ENCODE measurements at regions not wholly inside any gene's neighbourhood (a gene's known extent, or its start where the extent isn't known, plus 50 kb on each side); places are given as distances from the start of the nearest gene placed in this dataset.

- TF ChIP-seq GPBP1L1 (CRISPR knock-in tag; IDR thresholded peaks at IDR 0.05): no peak
- TF ChIP-seq KDM6A (CRISPR knock-in tag; IDR thresholded peaks at IDR 0.05; ENCODE audit: low read depth): no peak
- TF ChIP-seq GATAD2A (CRISPR knock-in tag; IDR thresholded peaks at IDR 0.05): peak; percentile 40; the same call in 1 of the 2 replicates
- TF ChIP-seq XBP1 (CRISPR knock-in tag; IDR thresholded peaks at IDR 0.05): no peak
- TF ChIP-seq RBFOX2 (IDR thresholded peaks at IDR 0.05; ENCODE audit: low read depth, low read length): no peak
- TF ChIP-seq ZNF468 (CRISPR knock-in tag; IDR thresholded peaks at IDR 0.05): no peak
- no peak for TF ChIP-seq ZNF746 (CRISPR knock-in tag; IDR thresholded peaks at IDR 0.05)
- no peak for TF ChIP-seq ZNF292 (CRISPR knock-in tag; IDR thresholded peaks at IDR 0.05; ENCODE audit: borderline replicate concordance, low read depth)
- no peak for TF ChIP-seq DBP (CRISPR knock-in tag; IDR thresholded peaks at IDR 0.05; ENCODE audit: not compliant biosample characterization)
- no peak for TF ChIP-seq ARNTL (CRISPR knock-in tag; IDR thresholded peaks at IDR 0.05)
- TF ChIP-seq KDM2A (CRISPR knock-in tag; IDR thresholded peaks at IDR 0.05; ENCODE audit: borderline replicate concordance, low read depth): 0 out of 2 replicates have a peak, but pooled peaks have one; percentile 19
- no peak for TF ChIP-seq ZNF101 (CRISPR knock-in tag; IDR thresholded peaks at IDR 0.05; ENCODE audit: borderline replicate concordance, low read depth)
- 0 out of 2 replicates have a peak, but pooled peaks have one; percentile 27 for TF ChIP-seq ZBTB21 (CRISPR knock-in tag; IDR thresholded peaks at IDR 0.05)
- no peak for TF ChIP-seq THAP8 (CRISPR knock-in tag; IDR thresholded peaks at IDR 0.05; ENCODE audit: borderline replicate concordance)
- TF ChIP-seq ZNF510 (CRISPR knock-in tag; IDR thresholded peaks at IDR 0.05; ENCODE audit: low read depth): no peak
- no peak for TF ChIP-seq ZFP82 (CRISPR knock-in tag; IDR thresholded peaks at IDR 0.05; ENCODE audit: borderline replicate concordance)
- no peak for TF ChIP-seq TOPORS (CRISPR knock-in tag; IDR thresholded peaks at IDR 0.05)
- TF ChIP-seq ZNF563 (CRISPR knock-in tag; IDR thresholded peaks at IDR 0.05): no peak
- no peak for TF ChIP-seq BRF2 (CRISPR knock-in tag; IDR thresholded peaks at IDR 0.05)
- TF ChIP-seq NR2F6 (IDR thresholded peaks at IDR 0.05): peak; percentile 56
- peak; percentile 74; the same call in 1 of the 2 replicates for TF ChIP-seq NR2F6 (CRISPR knock-in tag; IDR thresholded peaks at IDR 0.05)
- TF ChIP-seq ZNF646 (CRISPR knock-in tag; IDR thresholded peaks at IDR 0.05): no peak
These were observed 53.4 kb upstream of the IFFO2 start (continued) for GRCh38 chr1:19009882-19010321.

Data from HepG2 (cell line).